Suprapubic skin (tissue), 4 donors: ENCODE measurements at regions not wholly inside any gene's neighbourhood (a gene's known extent, or its start where the extent isn't known, plus 50 kb on each side); places are given as distances from the start of the nearest gene placed in this dataset.

ENCODE experiments used
- DNase-seq, 2 donors: peaks; one replicate each; pipeline ENCODE4 v3.0.0-alpha.2; 2019; ENCODE audit warnings: low spot score in 2 of 2
- H3K27ac ChIP-seq: fragments of 200-600 bp; sonication (generic); one replicate; pipeline ENCODE4 v1.5.1; 2019
- H3K27me3 ChIP-seq: fragments of 200-600 bp; sonication (generic); one replicate; pipeline ENCODE4 v1.5.1; 2019
- H3K36me3 ChIP-seq: fragments of 200-600 bp; sonication (generic); one replicate; pipeline ENCODE4 v1.5.1; 2019
- H3K4me1 ChIP-seq: fragments of 200-600 bp; sonication (generic); one replicate; pipeline ENCODE4 v1.5.1; 2019
- H3K4me3 ChIP-seq: fragments of 200-600 bp; sonication (generic); one replicate; pipeline ENCODE4 v1.5.1; 2019; ENCODE audit warnings: mild to moderate bottlenecking
- H3K9me3 ChIP-seq: fragments of 200-600 bp; sonication (generic); one replicate; pipeline ENCODE4 v1.5.1; 2019
- CTCF ChIP-seq, 2 donors: fragments of 200-600 bp in 1 of 2; fragments of 450-650 bp in 1 of 2; sonication (generic) in 1 of 2; IDR thresholded peaks; one replicate each; pipeline ENCODE4 v1.5.1; 2016 to 2019; ENCODE audit warnings: antibody characterized with exemption in 2 of 2, mild to moderate bottlenecking in 1 of 2, moderate library complexity in 1 of 2
- EP300 ChIP-seq: sonication (generic); formaldehyde crosslinking; IDR thresholded peaks from one replicate; pipeline ENCODE4 v1.6.1; 2017; ENCODE audit warnings: antibody characterized with exemption
- POLR2A ChIP-seq, 2 donors: fragments of 450-650 bp; IDR thresholded peaks; one replicate each; pipeline ENCODE4 v1.6.1; 2017; ENCODE audit warnings: antibody characterized with exemption in 2 of 2, mild to moderate bottlenecking in 2 of 2, moderate library complexity in 2 of 2
- POLR2AphosphoS5 ChIP-seq, 3 donors: sonication (generic); formaldehyde crosslinking; IDR thresholded peaks; one replicate each; pipeline ENCODE4 v1.6.1; 2017; ENCODE audit warnings: antibody characterized with exemption in 3 of 3
- WGBS: methylation state at CpG from one replicate; pipeline ENCODE4 v1.1.5; 2018; 5-methylcytosine and 5-hydroxymethylcytosine counted together

- Histone ChIP-seq H3K27ac (no peak overlapping the region), H3K4me1 (no peaks in the 10 kb centered on the region), H3K9me3 (no peaks in the 10 kb centered on the region), H3K4me3 (no peak overlapping the region), H3K36me3 (no peaks in the 10 kb centered on the region), H3K27me3 (no peaks in the 10 kb centered on the region)
- no peak for DNase-seq
- WGBS = 52% methylated on average over 5 of the region's 5 CpGs
- no peak for TF ChIP-seq EP300
- TF ChIP-seq CTCF (IDR thresholded peaks at IDR 0.05) = no peak
- TF ChIP-seq POLR2AphosphoS5 (IDR thresholded peaks at IDR 0.05) = no peak
- TF ChIP-seq POLR2A (IDR thresholded peaks at IDR 0.05) = no peak
Measured at GRCh38 chr2:75337016-75337415, 137.7 kb upstream of the TACR1 start.

GRCh38 chr2:75336451-75336850 is 137.1 kb upstream of the TACR1 start:
- H3K36me3 ChIP-seq = no peaks in the 10 kb centered on the region
- 81% methylated on average over 3 of the region's 3 CpGs for WGBS
- H3K4me1 ChIP-seq = no peaks in the 10 kb centered on the region
- no peak for DNase-seq
- TF ChIP-seq EP300 = no peak
- TF ChIP-seq POLR2AphosphoS5 (IDR thresholded peaks at IDR 0.05) = no peak
- TF ChIP-seq CTCF (IDR thresholded peaks at IDR 0.05) = no peak
- no peak for TF ChIP-seq POLR2A (IDR thresholded peaks at IDR 0.05)
- no peak overlapping the region for H3K4me3 ChIP-seq
- no peak overlapping the region for H3K27ac ChIP-seq
- no peaks in the 10 kb centered on the region for H3K9me3 ChIP-seq
- no peaks in the 10 kb centered on the region for H3K27me3 ChIP-seq

- H3K36me3 ChIP-seq = no peaks in the 10 kb centered on the region
- no peak overlapping the region for H3K27ac ChIP-seq
- no peak for DNase-seq
- TF ChIP-seq CTCF (IDR thresholded peaks at IDR 0.05) (no peak), POLR2A (IDR thresholded peaks at IDR 0.05) (no peak), POLR2AphosphoS5 (IDR thresholded peaks at IDR 0.05) (no peak), EP300 (no peak)
- no peaks in the 10 kb centered on the region for H3K9me3 ChIP-seq
- no peaks in the 10 kb centered on the region for H3K4me1 ChIP-seq
- no peak overlapping the region for H3K4me3 ChIP-seq
- H3K27me3 ChIP-seq = no peaks in the 10 kb centered on the region
- 87% methylated on average over 5 of the region's 6 CpGs for WGBS
Measured at GRCh38 chr2:75334076-75334475, 134.8 kb upstream of the TACR1 start.

- no peak for TF ChIP-seq EP300
- TF ChIP-seq POLR2AphosphoS5 (IDR thresholded peaks at IDR 0.05) = no peak
- TF ChIP-seq POLR2A (IDR thresholded peaks at IDR 0.05) = no peak
- no peak for TF ChIP-seq CTCF (IDR thresholded peaks at IDR 0.05)
- Histone ChIP-seq H3K9me3 (no peaks in the 10 kb centered on the region), H3K4me1 (no peaks in the 10 kb centered on the region), H3K4me3 (no peak overlapping the region), H3K27me3 (no peaks in the 10 kb centered on the region), H3K36me3 (no peaks in the 10 kb centered on the region), H3K27ac (no peak overlapping the region)
- 91% methylated on average over 2 of the region's 2 CpGs for WGBS
- no peak for DNase-seq
Measured at GRCh38 chr2:75333646-75334045, 134.3 kb upstream of the TACR1 start.

GRCh38 chr2:75328156-75328555 is 128.8 kb upstream of the TACR1 start:
- 87% methylated on average over 7 of the region's 7 CpGs for WGBS
- Histone ChIP-seq H3K4me3 (no peak overlapping the region), H3K36me3 (no peaks in the 10 kb centered on the region), H3K4me1 (no peaks in the 10 kb centered on the region), H3K27me3 (no peaks in the 10 kb centered on the region), H3K9me3 (no peaks in the 10 kb centered on the region), H3K27ac (no peak overlapping the region)
- no peak for TF ChIP-seq EP300
- no peak for DNase-seq

- TF ChIP-seq CTCF (IDR thresholded peaks at IDR 0.05) (no peak), POLR2A (IDR thresholded peaks at IDR 0.05) (no peak), EP300 (no peak), POLR2AphosphoS5 (IDR thresholded peaks at IDR 0.05) (no peak)
- DNase-seq = no peak
- 62% methylated on average over 7 of the region's 7 CpGs for WGBS
- H3K9me3 ChIP-seq = no peaks in the 10 kb centered on the region
- H3K36me3 ChIP-seq = no peaks in the 10 kb centered on the region
- H3K27me3 ChIP-seq = no peaks in the 10 kb centered on the region
- H3K27ac ChIP-seq = no peak overlapping the region
- no peaks in the 10 kb centered on the region for H3K4me1 ChIP-seq
- H3K4me3 ChIP-seq = no peak overlapping the region
Measured at GRCh38 chr2:75327334-75327733, 128.0 kb upstream of the TACR1 start.
